ENCODE measurements at regions not wholly inside any gene's neighbourhood (a gene's known extent, or its start where the extent isn't known, plus 50 kb on each side); places are given as distances from the start of the nearest gene placed in this dataset.

DNA sequence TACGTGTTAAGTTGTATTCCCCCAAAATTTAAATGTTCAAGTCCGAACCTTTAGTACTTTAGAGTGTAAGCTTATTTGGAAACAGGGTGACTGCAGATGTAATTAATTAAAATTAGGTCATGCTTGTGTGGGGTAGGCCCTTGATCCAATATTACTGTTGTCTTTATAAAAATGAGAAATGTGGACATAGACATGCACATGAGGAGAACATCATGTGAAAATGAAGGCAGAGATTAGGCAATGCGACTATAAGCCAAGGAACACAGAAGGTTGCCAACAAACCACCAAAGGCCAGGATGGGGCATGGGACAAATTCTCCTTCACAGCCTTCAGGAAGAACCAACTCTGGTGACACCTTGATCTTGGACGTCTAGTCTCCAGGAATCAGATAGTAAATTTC lies 1698.4 kb upstream of the SLC10A2 start:
- TF ChIP-seq, protein P1, sequence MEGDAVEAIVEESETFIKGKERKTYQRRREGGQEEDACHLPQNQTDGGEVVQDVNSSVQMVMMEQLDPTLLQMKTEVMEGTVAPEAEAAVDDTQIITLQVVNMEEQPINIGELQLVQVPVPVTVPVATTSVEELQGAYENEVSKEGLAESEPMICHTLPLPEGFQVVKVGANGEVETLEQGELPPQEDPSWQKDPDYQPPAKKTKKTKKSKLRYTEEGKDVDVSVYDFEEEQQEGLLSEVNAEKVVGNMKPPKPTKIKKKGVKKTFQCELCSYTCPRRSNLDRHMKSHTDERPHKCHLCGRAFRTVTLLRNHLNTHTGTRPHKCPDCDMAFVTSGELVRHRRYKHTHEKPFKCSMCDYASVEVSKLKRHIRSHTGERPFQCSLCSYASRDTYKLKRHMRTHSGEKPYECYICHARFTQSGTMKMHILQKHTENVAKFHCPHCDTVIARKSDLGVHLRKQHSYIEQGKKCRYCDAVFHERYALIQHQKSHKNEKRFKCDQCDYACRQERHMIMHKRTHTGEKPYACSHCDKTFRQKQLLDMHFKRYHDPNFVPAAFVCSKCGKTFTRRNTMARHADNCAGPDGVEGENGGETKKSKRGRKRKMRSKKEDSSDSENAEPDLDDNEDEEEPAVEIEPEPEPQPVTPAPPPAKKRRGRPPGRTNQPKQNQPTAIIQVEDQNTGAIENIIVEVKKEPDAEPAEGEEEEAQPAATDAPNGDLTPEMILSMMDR (IDR thresholded peaks at IDR 0.05; ENCODE audit: low read length) = no peak
- TF ChIP-seq EZH2 (IDR thresholded peaks at IDR 0.05; ENCODE audit: borderline replicate concordance, low read length) = no peak
